Keratinocyte (primary cell): ENCODE measurements at regions not wholly inside any gene's neighbourhood (a gene's known extent, or its start where the extent isn't known, plus 50 kb on each side); places are given as distances from the start of the nearest gene placed in this dataset.

Experiments used
- DNase-seq: peaks from one replicate; pipeline ENCODE4 v3.0.0-alpha.2; 2011; ENCODE audit warnings: low read depth, missing footprints, low spot score
- FAIRE-seq: peaks from 2 replicates; lab custom pipeline; 2011; peaks lifted over from hg19 to GRCh38; lab: Jason Lieb, UNC
- H2AFZ ChIP-seq: 2 replicates; pipeline ENCODE4 v1.6.0; 2012; ENCODE audit warnings: low read length, control low read depth, inconsistent platforms; ENCODE audit not compliant: control insufficient read depth
- H3K27ac ChIP-seq: 2 replicates; pipeline ENCODE4 v1.5.1; 2011; ENCODE audit warnings: low read length; ENCODE audit not compliant: control insufficient read depth, insufficient read depth
- H3K27me3 ChIP-seq: 3 replicates; pipeline ENCODE4 v1.6.0; 2011; ENCODE audit warnings: low read length; ENCODE audit not compliant: control insufficient read depth, insufficient read depth; ENCODE audit errors: extremely low read depth
- H3K36me3 ChIP-seq, 2 experiments: 2 replicates in 1 of 2; 3 replicates in 1 of 2; pipeline ENCODE4 v1.5.1; 2011; ENCODE audit warnings: low read length in 2 of 2, mild to moderate bottlenecking in 1 of 2; ENCODE audit not compliant: control insufficient read depth in 2 of 2, insufficient read depth in 2 of 2; ENCODE audit errors: extremely low read depth in 1 of 2
- H3K4me1 ChIP-seq: 3 replicates; pipeline ENCODE4 v1.5.1; 2011; ENCODE audit warnings: low read length; ENCODE audit not compliant: control insufficient read depth, insufficient read depth; ENCODE audit errors: extremely low read depth
- H3K4me2 ChIP-seq: 3 replicates; pipeline ENCODE4 v1.6.0; 2011; ENCODE audit warnings: low read depth, low read length; ENCODE audit not compliant: control insufficient read depth, insufficient read depth; ENCODE audit errors: extremely low read depth
- H3K4me3 ChIP-seq, 3 experiments: fragments of 200-600 bp in 1 of 3; sonication (generic) in 1 of 3; 2 replicates in 2 of 3; 3 replicates in 1 of 3; pipeline ENCODE4 v1.5.1; 2011 to 2016; ENCODE audit warnings: low read length in 3 of 3, mild to moderate bottlenecking in 3 of 3, control low read depth in 2 of 3, inconsistent platforms in 1 of 3, low read depth in 1 of 3, mixed read lengths in 1 of 3, mixed run types in 1 of 3, moderate library complexity in 1 of 3; ENCODE audit not compliant: control insufficient read depth in 2 of 3, insufficient read depth in 2 of 3; ENCODE audit errors: extremely low read depth in 1 of 3
- H3K79me2 ChIP-seq: 2 replicates; pipeline ENCODE4 v1.6.0; 2012; ENCODE audit warnings: low read length; ENCODE audit not compliant: control insufficient read depth, insufficient read depth
- H3K9ac ChIP-seq: 3 replicates; pipeline ENCODE4 v1.6.0; 2011; ENCODE audit warnings: low read length; ENCODE audit not compliant: control insufficient read depth, insufficient read depth; ENCODE audit errors: extremely low read depth
- H3K9me1 ChIP-seq: 3 replicates; pipeline ENCODE4 v1.6.0; 2011; ENCODE audit warnings: low read length; ENCODE audit not compliant: control insufficient read depth, insufficient read depth; ENCODE audit errors: extremely low read depth
- H3K9me3 ChIP-seq: 2 replicates; pipeline ENCODE4 v1.5.1; 2012; ENCODE audit warnings: low read depth, low read length; ENCODE audit not compliant: control insufficient read depth
- H4K20me1 ChIP-seq: 3 replicates; pipeline ENCODE4 v1.6.0; 2011; ENCODE audit warnings: low read length; ENCODE audit not compliant: control insufficient read depth, insufficient read depth; ENCODE audit errors: extremely low read depth
- CTCF ChIP-seq, 3 experiments: IDR thresholded peaks in 1 of 3; conservative IDR thresholded peaks in 1 of 3; optimal IDR thresholded peaks in 1 of 3; 2 replicates in 2 of 3; 3 replicates in 1 of 3; pipeline versions ENCODE3 to v1.5.1; 2011; ENCODE audit warnings: low read length in 3 of 3, mild to moderate bottlenecking in 3 of 3, moderate library complexity in 2 of 3, control low read depth in 1 of 3, inconsistent platforms in 1 of 3; ENCODE audit not compliant: insufficient read depth in 2 of 3; ENCODE audit errors: extremely low read depth in 1 of 3
- EZH2 ChIP-seq: IDR thresholded peaks from one replicate; pipeline ENCODE4 v1.6.1; 2012; ENCODE audit warnings: inconsistent platforms, mild to moderate bottlenecking, low read length, moderate library complexity
- dilution Hi-C: fragments of 300-500 bp; cut with MboI; formaldehyde crosslinking; loops from one replicate; pipeline ENCODE4 v1.7.0; 2020; ENCODE audit warnings: low sequenced_read_pairs; ENCODE audit not compliant: extremely low pct_ligation_motif_present

DNA sequence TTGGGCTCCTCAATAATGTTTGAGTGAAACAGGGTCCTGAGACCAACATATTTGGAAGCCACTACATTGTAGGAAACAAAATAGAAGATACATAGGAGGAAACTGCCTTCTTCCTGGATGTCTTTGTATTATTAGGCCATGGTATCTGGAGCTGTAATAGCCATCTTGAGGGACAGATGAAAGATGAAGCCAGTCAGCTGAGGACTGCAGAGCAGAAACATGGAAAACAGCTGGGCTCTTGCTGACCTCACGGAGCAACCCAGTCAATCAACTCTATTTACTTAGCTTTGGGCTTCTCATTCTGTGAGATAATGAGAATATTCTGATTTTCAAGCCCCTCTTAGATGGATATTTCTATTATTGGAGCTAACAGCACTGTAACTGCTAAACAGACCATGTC, 962.4 kb downstream of the BCL11B start:
- no peak for FAIRE-seq
- TF ChIP-seq CTCF (optimal IDR thresholded peaks at IDR 0.05 in 1 of 3, IDR thresholded peaks at IDR 0.05 in 1 of 3, conservative IDR thresholded peaks at IDR 0.05 in 1 of 3; ENCODE audit: extremely low read depth in 1 of 3, insufficient read depth in 2 of 3, low read length in 3 of 3) (no peak), EZH2 (no peak)
- dilution Hi-C loops: no loop called here

DNA sequence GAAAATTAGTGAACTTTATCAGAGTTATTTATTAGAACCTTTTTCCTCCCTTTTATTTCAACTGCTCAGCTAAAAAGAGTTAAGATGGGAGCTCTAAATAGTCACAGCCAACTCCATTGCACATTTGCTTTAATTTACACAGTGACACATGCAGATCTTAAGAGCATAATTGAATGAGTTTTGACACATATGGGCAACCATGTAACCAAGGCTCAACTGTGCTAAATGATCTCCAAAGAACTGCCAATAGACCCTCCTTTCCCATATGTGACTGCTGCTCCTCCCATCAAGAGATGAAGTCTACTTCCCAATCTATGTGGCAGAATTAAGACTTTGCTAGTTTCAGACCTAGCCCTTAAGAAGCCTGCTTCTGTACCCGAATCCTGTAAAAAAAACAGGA, 960.0 kb downstream of the BCL11B start:
- H3K9me1 ChIP-seq: no peaks in the 10 kb centered on the region
- dilution Hi-C loops: no loop called here
- H3K27me3 ChIP-seq: no peaks in the 10 kb centered on the region
- no peak overlapping the region for H3K4me2 ChIP-seq
- H3K36me3 ChIP-seq: no peaks in the 10 kb centered on the region
- no peak for DNase-seq
- H3K4me3 ChIP-seq: no peak overlapping the region
- H3K9ac ChIP-seq: no peak overlapping the region
- no peak overlapping the region for H2AFZ ChIP-seq
- H3K4me1 ChIP-seq: no peaks in the 10 kb centered on the region
- no peaks in the 10 kb centered on the region for H3K79me2 ChIP-seq
- H3K27ac ChIP-seq: no peak overlapping the region
- H4K20me1 ChIP-seq: no peaks in the 10 kb centered on the region
- H3K9me3 ChIP-seq: no peaks in the 10 kb centered on the region
- TF ChIP-seq EZH2 (no peak), CTCF (optimal IDR thresholded peaks at IDR 0.05 in 1 of 3, IDR thresholded peaks at IDR 0.05 in 1 of 3, conservative IDR thresholded peaks at IDR 0.05 in 1 of 3; ENCODE audit: extremely low read depth in 1 of 3, insufficient read depth in 2 of 3, low read length in 3 of 3) (no peak)
- FAIRE-seq: no peak

More for the DNA sequence above, 962.4 kb downstream of the BCL11B start:
- Histone ChIP-seq H4K20me1 (no peaks in the 10 kb centered on the region), H3K9me3 (no peaks in the 10 kb centered on the region), H3K36me3 (no peaks in the 10 kb centered on the region), H2AFZ (no peak overlapping the region), H3K79me2 (no peaks in the 10 kb centered on the region), H3K4me1 (no peaks in the 10 kb centered on the region), H3K4me2 (no peak overlapping the region), H3K9ac (no peak overlapping the region), H3K27me3 (no peaks in the 10 kb centered on the region), H3K9me1 (no peaks in the 10 kb centered on the region), H3K4me3 (no peak overlapping the region), H3K27ac (no peak overlapping the region)
- DNase-seq: no peak
